ENCODE measurements at regions not wholly inside any gene's neighbourhood (a gene's known extent, or its start where the extent isn't known, plus 50 kb on each side); places are given as distances from the start of the nearest gene placed in this dataset.
"Not testable (repeated sequence)": the region's sequence is repeated elsewhere in the genome, so short reads cannot be mapped to it uniquely, and the experiment has no call there.

DNA sequence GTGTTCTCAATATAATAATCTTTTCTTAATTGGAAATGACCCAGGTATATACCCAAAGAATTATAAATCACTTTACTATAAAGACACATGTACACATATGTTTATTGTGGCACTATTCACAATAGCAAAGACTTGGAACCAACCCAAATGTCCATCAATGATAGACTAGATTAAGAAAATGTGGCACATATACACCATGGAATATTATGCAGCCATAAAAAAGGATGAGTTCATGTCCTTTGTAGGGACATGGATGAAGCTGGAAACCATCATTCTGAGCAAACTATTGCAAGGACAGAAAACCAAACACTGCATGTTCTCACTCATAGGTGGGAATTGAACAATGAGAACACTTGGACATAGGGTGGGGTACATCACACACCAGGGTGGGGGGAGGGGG, 56.8 kb downstream of the SCGB2B2 start:
- peaks cover 2 to 47% (median 25%) of the 10 kb centered on the region in 5 experiments for H3K9me3 ChIP-seq (ENCODE audit: control extremely low read depth in 1 of 5, control insufficient read depth in 4 of 5, insufficient read depth in 2 of 5, low read depth in 1 of 5, low read length in 4 of 5)
- DNase-seq; POLR2A ChIA-PET; H3K36me3 ChIP-seq (ENCODE audit: control insufficient read depth in 4 of 4, insufficient read depth in 4 of 4, low read length in 3 of 4); CTCF ChIA-PET; H3K4me1 ChIP-seq (ENCODE audit: control extremely low read depth in 1 of 4, control insufficient read depth in 4 of 4, insufficient read depth in 4 of 4, low read length in 3 of 4); H3K27me3 ChIP-seq (replicated peaks in 2 of 5; ENCODE audit: control insufficient read depth in 4 of 5, insufficient read depth in 5 of 5, low read length in 4 of 5); H3K27ac ChIP-seq (ENCODE audit: insufficient read depth in 1 of 2, low read depth in 1 of 2, low read length in 2 of 2, poor library complexity in 1 of 2, severe bottlenecking in 2 of 2); H3K4me3 ChIP-seq (ENCODE audit: control insufficient read depth in 1 of 7, extremely low read depth in 1 of 7, insufficient read depth in 4 of 7, low read depth in 2 of 7, low read length in 6 of 7): not testable (repeated sequence)

DNA sequence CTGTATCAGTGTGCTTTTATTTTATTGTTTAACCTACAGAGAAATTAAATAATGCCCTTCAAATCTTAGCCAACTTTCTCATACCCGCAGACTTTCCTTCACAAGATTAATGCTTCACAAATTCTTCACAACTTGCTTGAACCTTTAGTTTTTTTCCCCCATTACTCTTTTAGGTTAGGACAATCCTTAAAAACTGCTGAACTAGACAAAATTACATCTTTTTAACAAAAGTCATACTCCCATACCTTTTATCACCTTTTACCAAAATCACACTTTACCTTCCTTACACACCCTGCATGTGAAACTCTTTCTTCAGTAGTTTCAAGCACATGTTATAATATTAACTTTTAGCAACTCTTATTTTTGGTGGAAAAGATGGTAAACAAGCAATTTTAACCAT, 58.5 kb downstream of the SCGB2B2 start:
- WGBS (ENCODE audit: insufficient coverage): 100% methylated on average over 1 of the region's 1 CpG
- Histone ChIP-seq H3K9me3 (ENCODE audit: control extremely low read depth in 1 of 5, control insufficient read depth in 4 of 5, insufficient read depth in 2 of 5, low read depth in 1 of 5, low read length in 4 of 5) (peaks cover 2 to 46% (median 22%) of the 10 kb centered on the region in 5 experiments), H3K4me1 (ENCODE audit: control extremely low read depth in 1 of 4, control insufficient read depth in 4 of 4, insufficient read depth in 4 of 4, low read length in 3 of 4) (no peaks in the 10 kb centered on the region), H3K27me3 (replicated peaks in 2 of 5; ENCODE audit: control insufficient read depth in 4 of 5, insufficient read depth in 5 of 5, low read length in 4 of 5) (no peaks in the 10 kb centered on the region), H3K36me3 (ENCODE audit: control insufficient read depth in 4 of 4, insufficient read depth in 4 of 4, low read length in 3 of 4) (no peaks in the 10 kb centered on the region), H3K4me3 (ENCODE audit: control insufficient read depth in 1 of 7, extremely low read depth in 1 of 7, insufficient read depth in 4 of 7, low read depth in 2 of 7, low read length in 6 of 7) (no peak overlapping the region), H3K27ac (ENCODE audit: insufficient read depth in 1 of 2, low read depth in 1 of 2, low read length in 2 of 2, poor library complexity in 1 of 2, severe bottlenecking in 2 of 2) (no peak overlapping the region)
- POLR2A ChIA-PET: no interaction called here
- CTCF ChIA-PET: no interaction called here
- no peak for DNase-seq

DNA sequence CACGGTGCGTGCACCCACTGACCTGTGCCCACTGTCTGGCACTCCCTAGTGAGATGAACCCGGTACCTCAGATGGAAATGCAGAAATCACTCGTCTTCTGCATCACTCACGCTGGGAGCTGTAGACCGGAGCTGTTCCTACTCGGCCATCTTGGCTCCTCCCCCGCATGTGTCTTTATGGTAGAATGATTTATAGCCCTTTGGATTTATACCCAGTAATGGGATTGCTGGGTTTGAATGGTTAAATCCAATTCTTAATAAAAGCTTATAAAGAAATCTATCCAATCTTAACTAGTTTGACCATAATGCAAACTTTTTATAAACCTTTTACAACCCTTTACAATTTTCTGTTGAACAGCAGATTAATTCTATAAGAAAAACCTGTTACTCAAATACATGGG, 59.0 kb downstream of the SCGB2B2 start:
- H3K9me3 ChIP-seq (ENCODE audit: control extremely low read depth in 1 of 5, control insufficient read depth in 4 of 5, insufficient read depth in 2 of 5, low read depth in 1 of 5, low read length in 4 of 5): peaks cover 2 to 46% (median 20%) of the 10 kb centered on the region in 5 experiments
- H3K4me1 ChIP-seq (ENCODE audit: control extremely low read depth in 1 of 4, control insufficient read depth in 4 of 4, insufficient read depth in 4 of 4, low read length in 3 of 4); H3K27ac ChIP-seq (ENCODE audit: insufficient read depth in 1 of 2, low read depth in 1 of 2, low read length in 2 of 2, poor library complexity in 1 of 2, severe bottlenecking in 2 of 2); CTCF ChIA-PET; H3K4me3 ChIP-seq (ENCODE audit: control insufficient read depth in 1 of 7, extremely low read depth in 1 of 7, insufficient read depth in 4 of 7, low read depth in 2 of 7, low read length in 6 of 7); POLR2A ChIA-PET; DNase-seq; H3K27me3 ChIP-seq (replicated peaks in 2 of 5; ENCODE audit: control insufficient read depth in 4 of 5, insufficient read depth in 5 of 5, low read length in 4 of 5); H3K36me3 ChIP-seq (ENCODE audit: control insufficient read depth in 4 of 4, insufficient read depth in 4 of 4, low read length in 3 of 4): not testable (repeated sequence)
- no CpG with 5 or more reads among the region's 8 CpGs for WGBS (ENCODE audit: insufficient coverage)

DNA sequence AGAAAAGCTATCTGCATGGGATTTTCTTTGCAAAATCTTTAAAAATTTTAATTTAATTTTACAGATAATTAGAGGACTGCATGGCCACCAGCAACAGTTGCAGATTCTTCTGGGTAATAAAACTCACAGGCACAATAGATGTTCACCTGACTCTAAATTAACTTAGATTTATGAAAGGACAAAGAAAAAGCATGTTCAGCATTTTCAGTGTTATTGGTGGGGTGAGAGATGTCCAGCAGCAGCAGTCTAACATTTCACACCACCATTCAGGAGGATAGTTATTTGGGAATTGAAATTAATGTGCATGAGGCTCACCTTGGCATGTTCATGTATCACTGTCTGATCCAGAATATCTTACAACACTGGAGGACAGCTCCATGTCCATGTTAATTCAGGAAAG, 74.0 kb downstream of the SCGB2B2 start:
- ChIA-PET POLR2A (no interaction called here), CTCF (no interaction called here)
- Histone ChIP-seq H3K27me3 (replicated peaks in 2 of 5; ENCODE audit: control insufficient read depth in 4 of 5, insufficient read depth in 5 of 5, low read length in 4 of 5) (no peaks in the 10 kb centered on the region), H3K27ac (ENCODE audit: insufficient read depth in 1 of 2, low read depth in 1 of 2, low read length in 2 of 2, poor library complexity in 1 of 2, severe bottlenecking in 2 of 2) (no peak overlapping the region), H3K9me3 (ENCODE audit: control extremely low read depth in 1 of 5, control insufficient read depth in 4 of 5, insufficient read depth in 2 of 5, low read depth in 1 of 5, low read length in 4 of 5) (peaks cover 3 to 20% (median 7%) of the 10 kb centered on the region in 5 experiments), H3K4me1 (ENCODE audit: control extremely low read depth in 1 of 4, control insufficient read depth in 4 of 4, insufficient read depth in 4 of 4, low read length in 3 of 4) (no peaks in the 10 kb centered on the region), H3K36me3 (ENCODE audit: control insufficient read depth in 4 of 4, insufficient read depth in 4 of 4, low read length in 3 of 4) (no peaks in the 10 kb centered on the region), H3K4me3 (ENCODE audit: control insufficient read depth in 1 of 7, extremely low read depth in 1 of 7, insufficient read depth in 4 of 7, low read depth in 2 of 7, low read length in 6 of 7) (no peak overlapping the region)
- DNase-seq: no peak

DNA sequence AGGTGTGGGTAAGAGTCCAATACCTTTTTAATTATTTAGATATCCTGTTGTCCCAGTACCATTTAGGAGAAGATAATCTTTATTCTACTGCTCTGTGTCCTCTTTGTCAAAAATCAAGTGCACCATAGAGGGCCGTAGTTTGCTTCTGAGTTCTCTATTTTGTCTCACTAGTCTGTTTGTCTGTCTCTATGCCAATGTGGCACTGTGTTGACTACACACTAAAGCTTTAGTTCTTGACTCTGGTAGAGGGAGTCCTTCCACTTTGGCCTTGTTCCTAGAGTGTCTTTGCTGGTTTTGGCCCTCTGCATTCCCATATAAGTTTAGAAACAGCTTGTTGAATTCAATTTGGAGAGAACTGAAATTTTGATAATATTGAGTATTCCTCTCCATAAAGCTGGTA, 75.9 kb downstream of the SCGB2B2 start:
- WGBS (ENCODE audit: insufficient coverage): no CpG with 5 or more reads among the region's 1 CpG
- Histone ChIP-seq H3K9me3 (ENCODE audit: control extremely low read depth in 1 of 5, control insufficient read depth in 4 of 5, insufficient read depth in 2 of 5, low read depth in 1 of 5, low read length in 4 of 5) (peaks cover 1 to 12% (median 5%) of the 10 kb centered on the region in 5 experiments), H3K27me3 (replicated peaks in 2 of 5; ENCODE audit: control insufficient read depth in 4 of 5, insufficient read depth in 5 of 5, low read length in 4 of 5) (no peaks in the 10 kb centered on the region), H3K27ac (ENCODE audit: insufficient read depth in 1 of 2, low read depth in 1 of 2, low read length in 2 of 2, poor library complexity in 1 of 2, severe bottlenecking in 2 of 2) (no peak overlapping the region), H3K4me1 (ENCODE audit: control extremely low read depth in 1 of 4, control insufficient read depth in 4 of 4, insufficient read depth in 4 of 4, low read length in 3 of 4) (no peaks in the 10 kb centered on the region), H3K4me3 (ENCODE audit: control insufficient read depth in 1 of 7, extremely low read depth in 1 of 7, insufficient read depth in 4 of 7, low read depth in 2 of 7, low read length in 6 of 7) (no peak overlapping the region), H3K36me3 (ENCODE audit: control insufficient read depth in 4 of 4, insufficient read depth in 4 of 4, low read length in 3 of 4) (no peaks in the 10 kb centered on the region)
- DNase-seq: no peak
- POLR2A ChIA-PET: no interaction called here
- CTCF ChIA-PET: no interaction called here

DNA sequence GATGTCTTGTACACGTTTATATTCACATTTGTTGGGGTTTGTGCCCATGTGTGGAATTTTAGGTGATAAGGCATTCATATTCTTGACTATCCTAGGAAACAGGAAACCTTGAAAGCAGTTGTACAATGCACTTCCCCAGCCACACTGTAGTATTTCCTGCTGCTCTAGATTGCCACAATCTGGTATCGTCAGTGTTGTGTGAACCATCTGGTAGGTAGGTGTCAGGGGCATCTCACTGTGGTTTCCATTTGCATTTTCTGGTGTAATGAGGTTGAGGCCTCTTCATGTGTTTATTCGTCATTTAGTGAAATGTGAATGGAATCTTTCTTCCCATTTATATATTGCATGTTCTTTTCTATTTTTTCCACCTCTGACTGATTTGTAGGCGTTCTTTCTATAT, 76.6 kb downstream of the SCGB2B2 start:
- WGBS (ENCODE audit: insufficient coverage): no CpG with 5 or more reads among the region's 4 CpGs
- Histone ChIP-seq H3K27me3 (replicated peaks in 2 of 5; ENCODE audit: control insufficient read depth in 4 of 5, insufficient read depth in 5 of 5, low read length in 4 of 5) (no peaks in the 10 kb centered on the region), H3K36me3 (ENCODE audit: control insufficient read depth in 4 of 4, insufficient read depth in 4 of 4, low read length in 3 of 4) (no peaks in the 10 kb centered on the region), H3K4me3 (ENCODE audit: control insufficient read depth in 1 of 7, extremely low read depth in 1 of 7, insufficient read depth in 4 of 7, low read depth in 2 of 7, low read length in 6 of 7) (no peak overlapping the region), H3K27ac (ENCODE audit: insufficient read depth in 1 of 2, low read depth in 1 of 2, low read length in 2 of 2, poor library complexity in 1 of 2, severe bottlenecking in 2 of 2) (no peak overlapping the region), H3K9me3 (ENCODE audit: control extremely low read depth in 1 of 5, control insufficient read depth in 4 of 5, insufficient read depth in 2 of 5, low read depth in 1 of 5, low read length in 4 of 5) (peaks cover 1 to 12% (median 4%) of the 10 kb centered on the region in 5 experiments), H3K4me1 (ENCODE audit: control extremely low read depth in 1 of 4, control insufficient read depth in 4 of 4, insufficient read depth in 4 of 4, low read length in 3 of 4) (no peaks in the 10 kb centered on the region)
- POLR2A ChIA-PET: no interaction called here
- CTCF ChIA-PET: no interaction called here
- DNase-seq: no peak

DNA sequence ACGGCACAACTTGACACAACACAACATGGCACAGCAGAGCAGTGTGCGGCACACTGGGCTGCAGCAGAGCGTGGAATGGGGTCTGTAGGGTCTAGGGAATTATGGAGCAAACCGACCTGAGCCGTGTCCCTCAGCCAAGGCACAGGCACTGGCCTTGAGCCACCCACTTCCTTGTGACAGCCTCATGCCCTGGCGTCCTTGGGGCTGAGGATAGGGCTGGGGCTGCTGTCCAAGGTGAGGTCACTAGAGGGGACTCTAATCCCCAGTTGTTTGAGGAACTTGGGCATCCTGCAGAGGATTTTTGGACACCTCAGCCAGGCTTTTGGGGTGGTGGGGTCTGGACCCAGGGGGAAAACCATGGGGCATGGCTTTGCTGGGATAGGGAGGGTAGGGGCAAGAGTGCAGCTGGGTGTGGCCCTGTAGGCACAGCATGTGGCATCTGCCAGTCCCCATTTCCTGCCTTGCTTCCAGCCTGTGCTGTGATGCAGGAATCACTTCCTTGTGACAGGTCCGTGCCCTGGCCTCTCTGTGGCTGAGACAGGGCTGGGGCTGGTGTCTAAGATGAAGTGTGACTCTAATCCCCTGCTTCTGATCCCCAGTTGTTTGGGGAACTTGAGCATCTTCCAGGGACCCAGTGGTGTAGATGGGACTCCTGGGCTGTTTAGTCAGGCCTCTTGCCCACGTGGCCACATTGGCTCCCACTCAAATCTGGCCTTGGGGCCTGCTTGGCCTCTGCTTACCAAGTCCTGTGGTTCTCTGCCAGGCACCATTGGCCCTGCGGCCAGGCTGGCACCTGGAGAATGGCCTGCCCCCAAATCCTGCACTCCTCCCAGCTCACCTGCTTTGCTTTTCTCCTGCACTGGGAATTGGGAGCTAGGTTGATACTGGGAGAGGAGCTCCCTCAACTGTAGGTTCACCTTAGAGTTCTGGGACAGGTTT, 78.5 kb downstream of the SCGB2B2 start:
- ChIA-PET CTCF (no interaction called here), POLR2A (no interaction called here)
- WGBS (ENCODE audit: insufficient coverage): 88% methylated on average over 6 of the region's 9 CpGs
- Histone ChIP-seq H3K9me3 (ENCODE audit: control extremely low read depth in 1 of 5, control insufficient read depth in 4 of 5, insufficient read depth in 2 of 5, low read depth in 1 of 5, low read length in 4 of 5) (peaks cover 0 to 10% (median 4%) of the 10 kb centered on the region in 5 experiments), H3K27ac (ENCODE audit: insufficient read depth in 1 of 2, low read depth in 1 of 2, low read length in 2 of 2, poor library complexity in 1 of 2, severe bottlenecking in 2 of 2) (no peak overlapping the region), H3K27me3 (replicated peaks in 2 of 5; ENCODE audit: control insufficient read depth in 4 of 5, insufficient read depth in 5 of 5, low read length in 4 of 5) (no peaks in the 10 kb centered on the region), H3K4me1 (ENCODE audit: control extremely low read depth in 1 of 4, control insufficient read depth in 4 of 4, insufficient read depth in 4 of 4, low read length in 3 of 4) (no peaks in the 10 kb centered on the region), H3K36me3 (ENCODE audit: control insufficient read depth in 4 of 4, insufficient read depth in 4 of 4, low read length in 3 of 4) (no peaks in the 10 kb centered on the region), H3K4me3 (ENCODE audit: control insufficient read depth in 1 of 7, extremely low read depth in 1 of 7, insufficient read depth in 4 of 7, low read depth in 2 of 7, low read length in 6 of 7) (no peak overlapping the region)
- DNase-seq: no peak
